GM19467 (cell line): ENCODE measurements at regions not wholly inside any gene's neighbourhood (a gene's known extent, or its start where the extent isn't known, plus 50 kb on each side); places are given as distances from the start of the nearest gene placed in this dataset.
"Not testable (repeated sequence)": the region's sequence is repeated elsewhere in the genome, so short reads cannot be mapped to it uniquely, and the experiment has no call there.

Experiments
- ATAC-seq: cut with Tn5 transposase; IDR thresholded peaks from one replicate; pipeline ENCODE4 v1.9.1; 2021; ENCODE audit warnings: mild to moderate bottlenecking, moderate library complexity; ENCODE audit not compliant: unreplicated experiment

DNA sequence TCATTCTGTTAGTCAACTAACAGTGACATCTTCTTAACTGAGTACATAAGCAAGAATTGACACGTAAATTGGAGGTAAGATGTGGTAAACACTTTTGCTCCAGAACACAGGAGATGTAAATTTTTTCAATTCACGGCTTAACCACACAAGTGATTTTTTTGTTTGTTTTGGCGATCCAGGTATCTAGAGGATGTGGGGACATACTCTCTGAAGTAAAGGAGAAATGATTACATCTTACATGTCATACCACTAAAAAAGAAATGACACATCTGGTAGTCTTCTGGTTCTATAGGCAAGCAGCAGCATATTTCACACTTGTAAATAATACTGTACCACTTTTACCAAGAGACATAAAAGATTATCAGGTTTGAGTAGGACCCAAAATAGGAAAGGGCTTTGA is 200.3 kb upstream of the ZWINT start:
- ATAC-seq = no peak

DNA sequence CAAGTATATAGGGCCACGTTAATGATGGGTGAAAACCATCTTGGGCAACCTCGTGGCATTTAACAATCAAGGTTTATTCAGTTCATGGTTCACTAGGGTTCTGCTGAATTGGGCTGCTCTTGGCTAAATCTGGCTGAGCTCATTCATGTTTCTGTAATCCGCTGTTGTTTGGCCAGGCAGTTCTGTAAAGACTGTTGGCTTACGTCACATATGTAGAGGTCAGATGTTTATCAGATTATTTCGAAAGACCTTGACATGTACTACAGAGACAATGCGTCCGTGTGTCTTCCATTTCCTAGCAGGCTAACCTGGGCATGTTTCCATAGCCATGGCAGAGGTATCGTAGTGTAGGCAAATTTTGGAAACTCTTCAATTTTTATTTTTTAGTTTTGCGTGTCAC is 190.0 kb upstream of the ZWINT start:
- no peak for ATAC-seq

- no peak for ATAC-seq
Observed at GRCh38 chr10:56547163-56547562, 186.1 kb upstream of the ZWINT start.

- no peak for ATAC-seq
Observed at GRCh38 chr10:56537984-56538383, 176.9 kb upstream of the ZWINT start.

- ATAC-seq = no peak
Observed at GRCh38 chr10:56522166-56522565, 161.1 kb upstream of the ZWINT start.

DNA sequence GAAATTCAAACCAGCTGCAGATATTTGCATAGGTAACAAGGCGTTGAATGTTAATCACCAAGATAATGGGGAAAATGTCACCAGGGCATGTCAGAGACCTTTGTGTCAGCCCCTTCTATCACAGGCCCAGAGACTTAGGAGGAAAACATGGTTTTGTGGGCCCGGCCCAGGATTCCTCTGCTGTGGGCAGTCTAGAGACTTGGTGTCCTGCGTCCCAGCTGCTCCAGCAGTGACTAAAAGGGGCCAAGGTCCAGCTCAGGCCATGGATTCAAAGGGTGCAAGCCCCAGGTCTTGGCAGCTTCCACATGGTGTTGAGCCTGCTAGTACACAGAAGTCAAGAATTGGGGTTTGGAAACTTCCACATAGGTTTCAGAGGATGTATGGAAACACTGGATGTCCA is 147.5 kb upstream of the ZWINT start:
- ATAC-seq = no peak

DNA sequence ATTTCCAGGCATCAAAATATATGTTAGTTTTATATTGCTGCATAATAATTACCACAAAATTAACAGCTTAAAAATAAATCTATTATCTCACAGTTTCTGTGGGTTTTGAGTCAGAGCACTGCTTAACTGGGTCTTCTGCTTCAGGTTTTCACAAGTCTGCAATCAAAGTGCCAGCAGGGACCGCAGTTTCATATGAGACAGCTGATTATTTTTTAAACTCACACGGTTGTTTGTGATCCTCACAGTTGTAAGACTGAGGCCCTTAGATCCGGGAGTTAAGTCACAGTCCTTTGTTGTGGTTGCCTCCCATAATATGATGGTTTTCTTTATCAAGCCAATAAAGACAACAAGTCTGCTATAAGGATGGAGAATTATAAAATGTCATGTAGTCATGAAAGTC is 146.0 kb upstream of the ZWINT start:
- no peak for ATAC-seq

DNA sequence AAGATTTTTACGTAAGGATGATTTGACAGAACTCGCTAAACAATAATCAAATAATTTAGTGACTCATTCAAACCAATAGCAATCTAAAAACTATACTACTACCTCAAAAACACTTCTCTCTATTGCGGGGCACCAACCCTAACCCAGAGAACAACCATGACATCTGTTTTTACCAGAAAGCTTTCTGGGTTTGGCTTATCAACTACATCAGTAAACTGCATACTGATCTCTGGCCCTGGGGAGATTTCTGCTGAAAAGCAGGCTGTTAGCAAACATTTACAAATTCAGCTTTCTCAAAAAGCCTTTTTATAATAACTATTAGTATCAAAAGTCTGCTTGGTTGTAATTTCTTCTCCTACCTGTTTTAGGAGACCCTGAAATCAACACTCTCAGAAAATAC is 144.5 kb upstream of the ZWINT start:
- no peak for ATAC-seq

DNA sequence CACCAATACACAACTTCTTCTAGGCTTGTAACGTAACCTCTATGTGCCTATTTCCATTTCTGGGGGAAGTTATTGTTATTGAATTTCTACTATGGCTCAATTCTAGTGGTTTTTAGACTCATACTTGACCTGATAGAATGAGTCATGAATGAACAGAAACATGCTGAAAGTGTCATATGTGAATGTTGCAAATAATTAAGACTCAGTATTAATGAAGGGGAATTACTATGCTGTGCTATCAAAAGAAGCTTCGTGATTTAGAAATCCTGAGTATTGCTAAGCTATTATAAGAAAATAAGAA is 135.1 kb upstream of the ZWINT start:
- ATAC-seq = no peak

DNA sequence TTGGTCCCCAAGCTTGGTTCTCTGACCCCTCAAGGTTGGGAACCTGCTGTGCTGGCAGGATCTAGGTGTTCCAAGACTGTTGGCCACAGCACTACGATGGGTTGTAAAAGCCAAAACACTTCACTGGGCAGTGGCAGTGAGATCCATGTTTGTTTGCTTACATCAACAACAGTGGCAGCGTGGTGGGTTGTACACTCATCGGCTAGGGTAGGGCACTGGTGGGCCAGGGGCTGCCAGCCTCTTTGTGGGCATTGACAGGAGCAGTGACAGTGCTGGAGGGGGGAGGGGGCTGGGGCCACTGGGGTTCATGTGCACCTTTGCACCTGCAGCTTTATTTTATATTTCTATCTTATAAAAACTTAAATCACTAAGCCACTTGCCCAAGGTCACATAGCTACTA is 126.7 kb upstream of the ZWINT start:
- no peak for ATAC-seq

DNA sequence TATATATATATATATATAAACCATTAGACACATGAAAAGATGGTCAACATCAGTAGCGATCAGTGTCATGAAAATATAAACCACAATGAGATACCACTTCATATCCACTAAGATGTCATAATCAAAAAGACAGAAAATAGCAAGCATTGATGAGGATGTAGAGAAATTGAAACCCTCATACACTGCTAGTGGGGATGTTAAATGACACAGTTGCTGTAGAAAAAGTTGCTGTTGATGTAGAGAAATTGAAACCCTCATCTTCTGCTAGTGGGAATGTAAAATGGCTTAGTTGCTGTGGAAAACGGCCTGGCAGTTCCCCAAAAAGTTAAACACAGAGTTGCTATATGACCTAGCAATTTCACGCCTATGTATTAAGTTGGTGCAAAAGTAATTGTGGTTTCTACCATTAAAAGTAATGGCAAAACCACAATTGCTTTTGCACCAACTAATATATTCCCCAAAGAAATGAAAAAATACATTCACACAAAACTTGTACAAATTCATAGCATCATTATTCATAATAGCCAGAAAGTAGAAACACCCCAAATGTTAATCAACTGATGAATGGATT is 120.5 kb upstream of the ZWINT start:
- no peak for ATAC-seq

- ATAC-seq = no peak
Observed at GRCh38 chr10:56472978-56473377, 111.9 kb upstream of the ZWINT start.

- ATAC-seq = no peak
Observed at GRCh38 chr10:56470701-56471100, 109.6 kb upstream of the ZWINT start.

GRCh38 chr10:56469482-56469881 is 108.4 kb upstream of the ZWINT start:
- ATAC-seq = no peak

GRCh38 chr10:56466005-56466404 is 104.9 kb upstream of the ZWINT start:
- no peak for ATAC-seq

GRCh38 chr10:56449770-56450169 is 88.7 kb upstream of the ZWINT start:
- no peak for ATAC-seq

GRCh38 chr10:56447613-56448012 is 86.6 kb upstream of the ZWINT start:
- ATAC-seq = not testable (repeated sequence)

DNA sequence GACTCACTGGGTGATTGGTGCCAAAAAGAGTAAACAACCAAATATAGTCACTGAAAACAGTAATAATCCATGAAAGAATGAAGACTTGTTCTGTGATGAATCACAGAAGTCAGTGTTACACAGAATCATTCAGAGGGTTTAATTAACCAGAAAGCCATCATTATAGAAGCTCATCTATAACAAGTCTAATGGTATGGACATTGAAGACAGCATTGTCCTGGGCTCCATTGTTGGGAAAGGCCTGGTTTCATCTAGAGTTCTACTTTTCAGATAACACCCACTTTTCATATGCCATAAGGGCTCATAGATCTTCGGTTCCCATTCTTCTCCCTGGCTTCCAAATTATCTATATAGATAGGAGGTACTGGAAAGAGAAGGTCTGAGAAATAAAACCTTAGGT is 80.3 kb upstream of the ZWINT start:
- not testable (repeated sequence) for ATAC-seq
